Activated CD8-positive, alpha-beta memory T cell treated with anti-CD3 and anti-CD28 coated beads for 1 hour (primary cell): ENCODE measurements at regions not wholly inside any gene's neighbourhood (a gene's known extent, or its start where the extent isn't known, plus 50 kb on each side); places are given as distances from the start of the nearest gene placed in this dataset.

Source experiments
- DNase-seq, 2 donors: peaks; one replicate each; pipeline ENCODE4 v3.0.0-alpha.2; 2020; ENCODE audit warnings: low read depth in 1 of 2; ENCODE audit errors: extremely low read depth in 1 of 2

- no peak for DNase-seq
Measured at GRCh38 chrX:109842611-109843010, 109.6 kb upstream of the ACSL4 start.

GRCh38 chrX:109843963-109844751 is 111.1 kb upstream of the ACSL4 start:
- no peak for DNase-seq

- DNase-seq, result no peak
Measured at GRCh38 chrX:109844986-109845385, 111.9 kb upstream of the ACSL4 start.

- DNase-seq, result no peak
Measured at GRCh38 chrX:109845996-109846395, 112.9 kb upstream of the ACSL4 start.

GRCh38 chrX:109847257-109848187 is 114.5 kb upstream of the ACSL4 start:
- DNase-seq, result no peak

- no peak for DNase-seq
Measured at GRCh38 chrX:109848461-109849050, 115.5 kb upstream of the ACSL4 start.

GRCh38 chrX:109854096-109854495 is 121.0 kb upstream of the ACSL4 start:
- no peak for DNase-seq

- DNase-seq, result no peak
Measured at GRCh38 chrX:109855501-109855900, 122.4 kb upstream of the ACSL4 start.

- DNase-seq, result no peak
Measured at GRCh38 chrX:109856974-109857373, 123.9 kb upstream of the ACSL4 start.

- no peak for DNase-seq
Measured at GRCh38 chrX:109857584-109858228, 124.6 kb upstream of the ACSL4 start.

GRCh38 chrX:109858602-109859341 is 125.7 kb upstream of the ACSL4 start:
- DNase-seq, result no peak

GRCh38 chrX:109859651-109860050 is 126.6 kb upstream of the ACSL4 start:
- no peak for DNase-seq

GRCh38 chrX:109862433-109862832 is 129.4 kb upstream of the ACSL4 start:
- DNase-seq, result no peak

GRCh38 chrX:109863811-109864210 is 130.8 kb upstream of the ACSL4 start:
- no peak for DNase-seq

- DNase-seq, result no peak
Measured at GRCh38 chrX:109871121-109871888, 131.6 kb upstream of the TMEM164 start.

- DNase-seq, result no peak
Measured at GRCh38 chrX:109872021-109872732, 130.7 kb upstream of the TMEM164 start.

GRCh38 chrX:109873574-109873973 is 129.3 kb upstream of the TMEM164 start:
- DNase-seq, result no peak

GRCh38 chrX:109873983-109874382 is 128.9 kb upstream of the TMEM164 start:
- DNase-seq, result no peak

- no peak for DNase-seq
Measured at GRCh38 chrX:109874548-109874947, 128.4 kb upstream of the TMEM164 start.
